ENCODE measurements at regions not wholly inside any gene's neighbourhood (a gene's known extent, or its start where the extent isn't known, plus 50 kb on each side); places are given as distances from the start of the nearest gene placed in this dataset.

DNA sequence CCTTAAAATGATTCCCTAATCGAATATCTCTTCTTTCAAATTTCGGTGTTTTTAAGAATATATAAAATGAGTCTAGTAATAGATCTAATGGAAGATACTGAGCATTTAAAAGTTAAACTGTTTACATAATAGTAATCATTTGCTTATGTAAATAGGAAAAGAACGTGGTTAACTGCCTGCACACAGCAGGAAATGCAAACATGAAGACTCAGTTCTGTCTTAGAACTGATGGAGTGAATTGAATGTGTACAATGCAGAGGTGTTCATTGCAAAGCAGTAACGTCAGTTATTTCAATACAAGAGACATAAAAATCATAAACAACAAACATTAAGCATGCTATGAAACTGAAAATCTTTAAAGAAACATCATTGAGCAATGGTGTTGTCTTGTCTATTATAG is 359.4 kb upstream of the ADAMTS5 start:
- Mint-ChIP-seq H3K4me1 (no peaks in the 10 kb centered on the region), H3K9me3 (peaks cover 0 to 4% (median 2%) of the 10 kb centered on the region in 7 donors), H3K4me3 (no peak overlapping the region), H3K36me3 (no peaks in the 10 kb centered on the region), H3K27ac (peak overlapping the region in 1 of 7 donors; percentile 7), H3K27me3 (ENCODE audit: low read depth in 3 of 3) (no peaks in the 10 kb centered on the region)
- Histone ChIP-seq H3K27me3 (ENCODE audit: control insufficient read depth in 2 of 2, insufficient read depth in 2 of 2, low read length in 2 of 2) (no peaks in the 10 kb centered on the region), H3K79me2 (ENCODE audit: insufficient read depth, low read length) (no peaks in the 10 kb centered on the region), H2AFZ (ENCODE audit: insufficient read depth, low read depth, low read length, poor library complexity, severe bottlenecking) (no peak overlapping the region), H3K4me3 (replicated peaks in 1 of 3; ENCODE audit: low read depth in 2 of 3, low read length in 3 of 3) (no peak overlapping the region), H3K27ac (ENCODE audit: low read depth in 1 of 2, low read length in 2 of 2) (no peak overlapping the region), H3K4me1 (ENCODE audit: control insufficient read depth in 1 of 2, insufficient read depth in 2 of 2, low read length in 2 of 2) (no peaks in the 10 kb centered on the region), H3K36me3 (replicated peaks in 1 of 2; ENCODE audit: control insufficient read depth in 1 of 2, insufficient read depth in 2 of 2, low read length in 2 of 2) (no peaks in the 10 kb centered on the region), H4K20me1 (ENCODE audit: insufficient read depth, low read length) (no peaks in the 10 kb centered on the region), H3K9ac (ENCODE audit: insufficient read depth, low read length, poor library complexity, severe bottlenecking) (no peak overlapping the region), H3K4me2 (replicated peaks; ENCODE audit: extremely low read depth, low read length, poor library complexity, severe bottlenecking) (no peak overlapping the region), H3K9me3 (replicated peaks in 1 of 2; ENCODE audit: control insufficient read depth in 1 of 2, insufficient read depth in 1 of 2, low read length in 2 of 2) (peaks cover 4 to 6% of the 10 kb centered on the region in 2 donors)
- WGBS (ENCODE audit: insufficient coverage): no CpG with 5 or more reads among the region's 4 CpGs
- no peak for DNase-seq
- intact Hi-C loops (cut with micrococcal nuclease): no loop called here
- TF ChIP-seq, protein P1, sequence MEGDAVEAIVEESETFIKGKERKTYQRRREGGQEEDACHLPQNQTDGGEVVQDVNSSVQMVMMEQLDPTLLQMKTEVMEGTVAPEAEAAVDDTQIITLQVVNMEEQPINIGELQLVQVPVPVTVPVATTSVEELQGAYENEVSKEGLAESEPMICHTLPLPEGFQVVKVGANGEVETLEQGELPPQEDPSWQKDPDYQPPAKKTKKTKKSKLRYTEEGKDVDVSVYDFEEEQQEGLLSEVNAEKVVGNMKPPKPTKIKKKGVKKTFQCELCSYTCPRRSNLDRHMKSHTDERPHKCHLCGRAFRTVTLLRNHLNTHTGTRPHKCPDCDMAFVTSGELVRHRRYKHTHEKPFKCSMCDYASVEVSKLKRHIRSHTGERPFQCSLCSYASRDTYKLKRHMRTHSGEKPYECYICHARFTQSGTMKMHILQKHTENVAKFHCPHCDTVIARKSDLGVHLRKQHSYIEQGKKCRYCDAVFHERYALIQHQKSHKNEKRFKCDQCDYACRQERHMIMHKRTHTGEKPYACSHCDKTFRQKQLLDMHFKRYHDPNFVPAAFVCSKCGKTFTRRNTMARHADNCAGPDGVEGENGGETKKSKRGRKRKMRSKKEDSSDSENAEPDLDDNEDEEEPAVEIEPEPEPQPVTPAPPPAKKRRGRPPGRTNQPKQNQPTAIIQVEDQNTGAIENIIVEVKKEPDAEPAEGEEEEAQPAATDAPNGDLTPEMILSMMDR (IDR thresholded peaks at IDR 0.05): no peak

DNA sequence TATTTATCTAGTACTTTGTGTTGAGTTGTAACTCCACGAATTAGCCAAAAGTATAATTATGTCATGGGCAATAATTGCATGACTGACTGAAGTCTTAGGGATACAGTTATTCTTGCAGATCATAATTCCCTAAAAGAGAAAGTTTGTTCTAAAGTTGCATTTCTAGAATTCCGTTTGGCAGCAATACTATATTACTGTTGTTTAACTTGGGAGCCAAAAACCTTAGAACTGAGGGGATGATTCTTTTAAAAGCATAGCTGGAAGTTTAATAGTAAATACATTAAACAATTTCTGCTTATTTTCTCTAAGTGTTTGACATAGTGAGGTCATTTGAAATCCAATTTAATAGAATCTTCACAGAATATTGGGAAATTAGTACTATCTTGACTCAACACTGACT is 356.4 kb upstream of the ADAMTS5 start:
- peaks cover 0 to 11% (median 4%) of the 10 kb centered on the region in 7 donors for H3K9me3 Mint-ChIP-seq
- no peaks in the 10 kb centered on the region for H3K36me3 Mint-ChIP-seq
- no peak for DNase-seq
- Histone ChIP-seq H4K20me1 (ENCODE audit: insufficient read depth, low read length) (no peaks in the 10 kb centered on the region), H3K4me3 (replicated peaks in 1 of 3; ENCODE audit: low read depth in 2 of 3, low read length in 3 of 3) (no peak overlapping the region), H3K4me2 (replicated peaks; ENCODE audit: extremely low read depth, low read length, poor library complexity, severe bottlenecking) (no peak overlapping the region), H3K9me3 (replicated peaks in 1 of 2; ENCODE audit: control insufficient read depth in 1 of 2, insufficient read depth in 1 of 2, low read length in 2 of 2) (peaks cover 0 to 3% of the 10 kb centered on the region in 2 donors), H3K36me3 (replicated peaks in 1 of 2; ENCODE audit: control insufficient read depth in 1 of 2, insufficient read depth in 2 of 2, low read length in 2 of 2) (no peaks in the 10 kb centered on the region), H2AFZ (ENCODE audit: insufficient read depth, low read depth, low read length, poor library complexity, severe bottlenecking) (no peak overlapping the region), H3K79me2 (ENCODE audit: insufficient read depth, low read length) (no peaks in the 10 kb centered on the region), H3K4me1 (ENCODE audit: control insufficient read depth in 1 of 2, insufficient read depth in 2 of 2, low read length in 2 of 2) (no peaks in the 10 kb centered on the region), H3K9ac (ENCODE audit: insufficient read depth, low read length, poor library complexity, severe bottlenecking) (no peak overlapping the region), H3K27ac (ENCODE audit: low read depth in 1 of 2, low read length in 2 of 2) (no peak overlapping the region), H3K27me3 (ENCODE audit: control insufficient read depth in 2 of 2, insufficient read depth in 2 of 2, low read length in 2 of 2) (no peaks in the 10 kb centered on the region)
- no CpG with 5 or more reads among the region's 2 CpGs for WGBS (ENCODE audit: insufficient coverage)
- no peak overlapping the region for H3K4me3 Mint-ChIP-seq
- H3K4me1 Mint-ChIP-seq: no peaks in the 10 kb centered on the region
- TF ChIP-seq, protein P1 (IDR thresholded peaks at IDR 0.05): no peak
- H3K27ac Mint-ChIP-seq: no peak overlapping the region
- intact Hi-C loops (cut with micrococcal nuclease): no loop called here
- H3K27me3 Mint-ChIP-seq (ENCODE audit: low read depth in 3 of 3): no peaks in the 10 kb centered on the region
